ENCODE measurements at regions not wholly inside any gene's neighbourhood (a gene's known extent, or its start where the extent isn't known, plus 50 kb on each side); places are given as distances from the start of the nearest gene placed in this dataset.
"Not testable (repeated sequence)": the region's sequence is repeated elsewhere in the genome, so short reads cannot be mapped to it uniquely, and the experiment has no call there.

DNA sequence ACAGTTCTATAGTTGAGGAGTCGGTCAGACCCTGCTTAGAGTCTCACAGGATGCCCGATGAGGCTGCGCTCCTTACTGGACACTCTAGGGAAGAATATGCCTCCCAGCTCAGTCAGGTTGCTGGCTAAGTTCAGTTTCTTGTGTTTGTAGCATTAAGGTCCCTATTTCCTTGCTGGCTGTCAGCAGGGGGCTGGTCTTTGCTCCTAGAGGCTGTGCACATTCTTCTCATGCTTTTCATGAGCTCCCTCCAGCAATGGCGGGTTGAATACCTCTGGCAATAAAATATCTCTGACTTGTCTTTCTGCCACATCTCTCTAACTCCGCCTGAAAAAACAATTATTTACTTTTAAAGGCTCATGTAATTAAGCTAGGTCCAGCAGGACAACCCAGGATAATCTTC lies 79.4 kb upstream of the DNAJC10 start:
- no peak for DNase-seq (ENCODE audit: low read depth)

GRCh38 chr2:182638667-182639066 lies 77.4 kb upstream of the DNAJC10 start:
- no peak for DNase-seq (ENCODE audit: low read depth)

DNA sequence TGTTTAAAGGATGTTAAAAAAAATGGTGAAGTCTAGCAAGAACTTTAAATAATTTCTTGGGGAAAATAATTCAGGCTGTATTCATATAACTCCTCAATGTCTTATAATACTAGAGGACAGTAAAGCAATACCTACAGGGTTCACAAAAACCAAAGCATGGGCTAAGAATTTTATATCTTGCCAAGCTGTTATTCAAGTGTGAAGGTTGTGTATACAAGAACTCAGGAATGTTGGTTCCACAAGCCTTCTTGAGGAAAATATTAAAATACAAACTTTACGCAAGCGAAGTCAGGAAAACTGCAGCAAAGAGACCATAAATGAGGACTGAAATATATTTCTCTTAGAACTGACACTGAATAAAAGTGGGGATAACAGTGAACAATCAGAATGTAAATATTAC lies 76.1 kb upstream of the DNAJC10 start:
- no peak for DNase-seq (ENCODE audit: low read depth)

DNA sequence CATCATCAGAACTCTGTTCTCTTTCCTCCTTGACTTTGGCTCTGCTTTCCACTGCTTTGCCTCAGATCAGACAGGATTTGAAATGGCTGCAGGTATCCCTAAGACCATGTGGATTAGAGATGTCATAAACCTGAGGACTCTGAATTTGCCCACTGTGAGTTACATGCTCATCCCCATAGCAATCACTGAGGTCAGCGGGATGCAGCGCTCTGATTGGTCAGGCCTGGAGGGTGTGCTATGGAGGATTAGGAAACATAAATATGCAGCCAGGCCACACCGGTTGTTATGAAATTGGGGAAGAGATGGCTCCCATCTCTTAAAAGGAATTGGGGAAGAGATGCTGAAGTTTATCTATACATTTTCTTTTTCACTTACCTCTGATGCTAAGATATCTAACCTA lies 73.7 kb upstream of the DNAJC10 start:
- no peak for DNase-seq (ENCODE audit: low read depth)

DNA sequence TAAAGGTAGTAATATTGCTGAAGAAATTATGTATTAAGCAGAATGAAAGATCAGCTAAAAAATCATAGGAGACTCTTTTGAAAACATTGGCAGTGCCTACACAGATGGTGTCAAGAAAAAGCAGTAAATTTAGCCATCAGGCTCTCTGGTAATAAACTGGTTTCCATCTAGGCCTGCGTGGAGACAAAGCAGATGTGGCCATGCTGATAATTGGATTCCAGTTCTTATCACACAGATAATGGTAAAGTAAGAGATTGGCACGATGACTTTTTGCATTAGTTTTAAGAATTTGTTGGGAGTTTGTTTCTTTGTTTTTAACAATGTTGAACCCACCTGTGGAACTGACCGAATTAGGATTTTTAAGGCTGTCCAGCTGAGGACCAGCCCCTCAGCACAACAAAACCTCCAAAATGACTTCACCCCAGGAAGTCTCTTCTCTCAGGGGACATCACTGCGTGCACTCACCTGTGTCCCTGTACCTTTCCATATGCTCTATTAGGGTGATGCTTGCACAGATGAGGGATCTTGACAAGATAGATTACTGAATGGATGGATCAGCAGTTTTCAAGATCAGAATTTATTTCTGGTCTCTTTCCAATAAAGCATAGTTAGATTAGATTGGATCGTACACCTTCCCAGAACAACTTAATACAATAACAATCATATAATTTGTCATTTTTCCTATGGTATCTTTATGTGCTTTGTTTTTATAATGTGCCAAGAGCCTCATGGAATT lies 69.1 kb upstream of the DNAJC10 start:
- no peak for DNase-seq (ENCODE audit: low read depth)

GRCh38 chr2:182647499-182647787 lies 68.6 kb upstream of the DNAJC10 start:
- DNase-seq (ENCODE audit: low read depth), result no peak

GRCh38 chr2:182649316-182649715 lies 66.7 kb upstream of the DNAJC10 start:
- no peak for DNase-seq (ENCODE audit: low read depth)

DNA sequence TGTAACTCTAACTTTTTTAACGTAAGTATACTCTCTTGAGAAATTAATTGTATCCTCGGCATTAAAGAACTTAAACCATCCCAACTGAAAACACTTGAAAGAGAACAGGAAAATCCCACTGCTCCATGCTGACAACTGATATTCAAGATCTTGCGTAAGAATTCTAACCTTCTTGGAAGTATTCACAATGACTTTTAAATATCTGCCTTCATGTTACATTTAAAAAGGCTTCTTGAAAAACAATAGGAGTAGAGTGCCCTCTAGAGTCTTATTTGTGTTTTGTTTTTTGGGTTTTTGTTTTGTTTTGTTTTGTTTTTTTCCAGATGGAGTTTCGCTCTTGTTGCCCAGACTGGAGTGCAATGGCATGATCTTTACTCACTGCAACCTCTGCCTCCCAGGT lies 65.4 kb upstream of the DNAJC10 start:
- DNase-seq (ENCODE audit: low read depth), result peak; percentile 29

DNA sequence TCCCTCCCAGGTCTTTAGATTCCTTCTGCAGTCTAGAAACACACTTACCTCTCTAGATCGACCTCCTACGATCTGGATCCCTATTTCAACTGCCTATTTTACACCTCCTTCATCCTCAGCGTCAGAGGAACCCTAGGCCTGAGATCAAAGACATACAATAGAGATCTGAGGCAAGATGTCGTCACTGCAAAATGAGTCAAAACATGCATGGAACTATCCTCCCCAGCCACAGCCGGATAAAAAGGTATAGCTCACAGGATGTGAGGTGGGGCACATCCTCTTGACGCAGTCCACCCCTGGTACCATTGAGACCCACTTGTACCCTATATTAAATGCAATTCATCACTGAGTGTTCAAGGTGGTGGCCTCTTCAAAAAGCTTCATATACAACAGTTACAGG lies 63.7 kb upstream of the DNAJC10 start:
- DNase-seq (ENCODE audit: low read depth), result no peak

DNA sequence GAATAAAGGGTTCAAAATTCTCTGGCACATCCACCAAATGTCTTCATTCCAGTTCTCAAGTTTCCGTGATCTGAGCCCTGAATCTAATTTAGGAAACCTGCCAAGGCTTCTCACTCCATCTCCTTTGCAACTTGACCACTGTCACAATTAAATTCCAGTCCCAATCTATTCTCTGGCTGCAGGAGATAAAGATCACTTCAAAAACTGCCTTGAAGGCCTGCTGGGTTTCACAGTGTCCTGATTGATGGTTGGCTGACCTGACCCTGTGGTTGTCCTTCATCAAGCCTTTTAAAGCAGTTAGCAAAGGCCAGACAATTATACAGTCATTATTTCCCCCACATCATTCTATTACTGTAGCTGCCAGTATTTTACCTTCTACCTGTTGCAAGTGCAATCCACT lies 60.3 kb upstream of the DNAJC10 start:
- no peak for DNase-seq (ENCODE audit: low read depth)

DNA sequence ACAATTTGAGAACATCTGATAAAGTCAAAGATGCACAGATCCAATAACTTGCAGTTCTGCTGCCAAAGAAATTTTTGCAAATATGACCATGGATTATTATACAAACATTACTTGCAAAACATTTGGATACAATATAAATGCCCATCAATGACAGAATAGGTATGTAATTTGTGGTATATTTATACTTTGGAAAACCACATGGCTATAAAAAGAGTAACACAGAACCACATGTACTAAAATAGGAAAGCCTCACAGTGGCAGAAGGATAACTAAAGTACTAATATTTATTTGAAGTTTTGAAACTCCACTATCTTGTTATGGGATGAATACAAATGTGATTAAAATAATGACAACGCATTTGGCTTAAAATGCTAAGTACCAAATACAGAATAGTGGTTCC lies 51.8 kb upstream of the DNAJC10 start:
- no peak for DNase-seq (ENCODE audit: low read depth)

DNA sequence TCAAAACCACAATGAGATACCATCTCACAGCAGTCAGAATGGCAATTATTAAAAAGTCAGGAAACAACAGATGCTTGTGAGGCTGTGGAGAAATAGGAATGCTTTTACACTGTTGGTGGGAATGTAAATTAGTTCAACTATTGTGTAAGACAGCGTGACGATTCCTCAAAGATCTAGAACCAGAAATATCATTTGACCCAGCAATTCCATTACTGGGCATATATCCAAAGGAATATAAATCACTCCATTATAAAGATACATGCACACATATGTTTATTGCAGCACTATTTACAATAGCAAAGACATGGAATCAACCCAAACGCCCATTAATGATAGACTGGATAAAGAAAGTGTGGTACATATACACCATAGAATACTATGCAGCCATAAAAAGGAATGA lies 50.6 kb upstream of the DNAJC10 start:
- DNase-seq (ENCODE audit: low read depth), result not testable (repeated sequence)
